AG09319 (cell line): ENCODE measurements at regions not wholly inside any gene's neighbourhood (a gene's known extent, or its start where the extent isn't known, plus 50 kb on each side); places are given as distances from the start of the nearest gene placed in this dataset.
"Not testable (repeated sequence)": the region's sequence is repeated elsewhere in the genome, so short reads cannot be mapped to it uniquely, and the experiment has no call there.

Source experiments
- DNase-seq: peaks from one replicate; pipeline ENCODE4 v3.0.0-alpha.2; 2010; ENCODE audit warnings: low read depth; ENCODE audit errors: extremely low read depth
- CTCF ChIP-seq: IDR thresholded peaks from 2 replicates; pipeline ENCODE4 v1.5.1; 2011; ENCODE audit warnings: low read depth, mild to moderate bottlenecking, inconsistent platforms, low read length, moderate library complexity

GRCh38 chr6:21791581-21791980 is 198.0 kb downstream of the SOX4 start:
- DNase-seq = no peak
- no peak for TF ChIP-seq CTCF

DNA sequence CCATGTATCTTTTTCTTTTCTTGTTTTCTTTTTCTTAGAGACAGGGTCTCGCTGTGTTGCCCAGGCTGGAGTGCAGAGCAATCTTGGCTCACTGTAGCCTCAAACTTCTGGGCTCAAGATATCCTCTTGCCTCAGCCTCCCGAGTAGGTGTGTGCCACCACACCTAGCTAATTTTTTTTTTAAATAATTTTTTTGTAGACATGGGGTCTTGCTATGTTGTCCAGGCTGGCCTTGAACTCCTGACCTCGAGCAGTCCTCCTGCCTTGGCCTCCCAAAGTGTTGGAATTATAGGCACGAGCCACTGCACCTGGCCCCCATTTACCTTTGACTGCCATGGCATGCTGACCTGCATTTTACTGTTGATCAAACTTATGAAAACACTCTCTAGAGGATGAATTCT is 198.6 kb downstream of the SOX4 start:
- no peak for TF ChIP-seq CTCF
- DNase-seq = no peak

- not testable (repeated sequence) for DNase-seq
These were observed 203.4 kb downstream of the SOX4 start for GRCh38 chr6:21796979-21797378.

DNA sequence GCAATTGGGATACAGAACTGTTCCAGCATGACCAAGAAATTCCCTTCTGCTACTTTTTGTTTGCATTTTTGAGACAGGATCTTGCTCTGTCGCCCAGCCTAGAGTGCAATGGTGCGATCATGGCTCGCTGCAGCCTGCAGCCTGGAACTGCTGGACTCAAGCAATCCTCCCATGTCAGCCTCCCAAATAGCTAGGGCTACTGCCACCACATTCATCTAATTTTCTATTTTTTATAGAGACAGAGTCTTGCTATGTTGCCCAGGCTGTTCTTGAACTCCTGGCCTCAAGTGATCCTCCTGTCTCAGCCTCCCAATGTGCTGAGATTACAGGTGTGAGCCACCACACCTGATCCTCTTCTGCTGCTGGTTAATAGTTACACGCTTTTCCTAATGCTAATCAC is 204.9 kb downstream of the SOX4 start:
- no peak for TF ChIP-seq CTCF
- no peak for DNase-seq

DNA sequence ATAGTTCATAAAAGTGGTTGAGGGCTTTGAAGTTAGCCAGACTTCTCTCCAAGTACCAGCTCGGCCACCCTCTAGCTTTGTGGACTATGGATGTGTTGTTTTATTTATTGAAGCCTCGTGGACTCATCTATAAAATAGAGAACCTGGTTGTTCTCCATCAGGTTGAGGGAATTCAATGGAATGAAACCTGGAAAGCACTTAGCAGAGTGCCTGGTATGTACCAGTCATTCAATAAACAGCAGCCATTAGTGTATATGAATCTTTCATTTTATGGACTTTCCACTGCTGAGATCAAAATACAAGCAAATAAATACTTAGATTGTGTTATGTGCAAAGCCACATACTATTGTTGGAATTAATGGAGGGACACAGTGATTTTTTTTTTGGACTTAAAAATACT is 206.8 kb downstream of the SOX4 start:
- no peak for DNase-seq
- TF ChIP-seq CTCF = no peak

- no peak for DNase-seq
- TF ChIP-seq CTCF = no peak
These were observed 207.4 kb downstream of the SOX4 start for GRCh38 chr6:21800948-21801438.

GRCh38 chr6:21801446-21802174 is 208.1 kb downstream of the SOX4 start:
- no peak for DNase-seq
- no peak for TF ChIP-seq CTCF

DNA sequence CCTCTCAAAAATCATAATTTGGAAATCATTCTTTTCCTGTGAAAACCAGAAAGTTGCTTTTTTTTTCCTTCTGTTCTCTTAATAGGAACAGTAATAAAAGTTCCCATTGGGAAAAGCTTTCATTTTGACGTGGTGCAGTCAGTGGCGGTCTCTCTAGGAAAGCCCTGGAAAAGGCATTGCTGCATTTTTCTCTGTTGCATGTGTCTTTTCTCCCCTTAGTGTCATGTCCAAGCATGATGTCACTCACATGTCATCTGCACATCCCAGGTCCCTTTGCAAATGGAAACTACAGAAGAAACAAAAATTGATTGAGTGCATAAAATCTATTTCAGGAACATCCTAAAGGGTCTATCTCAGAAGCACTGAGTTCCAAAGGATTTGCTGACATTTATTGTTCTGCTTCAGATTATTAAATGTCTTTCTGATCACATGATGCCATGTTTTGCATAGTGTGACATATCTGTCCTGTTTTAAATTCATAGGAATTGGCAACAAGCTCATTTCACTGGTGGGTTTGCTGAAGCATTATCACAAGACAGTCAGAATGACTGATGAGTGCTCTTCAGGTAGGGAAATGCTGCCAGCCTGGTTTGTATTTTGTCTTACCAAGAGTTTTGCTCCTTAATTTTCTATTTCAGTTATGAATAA is 208.7 kb downstream of the SOX4 start:
- no peak for TF ChIP-seq CTCF
- no peak for DNase-seq
